ENCODE measurements at regions not wholly inside any gene's neighbourhood (a gene's known extent, or its start where the extent isn't known, plus 50 kb on each side); places are given as distances from the start of the nearest gene placed in this dataset.

DNA sequence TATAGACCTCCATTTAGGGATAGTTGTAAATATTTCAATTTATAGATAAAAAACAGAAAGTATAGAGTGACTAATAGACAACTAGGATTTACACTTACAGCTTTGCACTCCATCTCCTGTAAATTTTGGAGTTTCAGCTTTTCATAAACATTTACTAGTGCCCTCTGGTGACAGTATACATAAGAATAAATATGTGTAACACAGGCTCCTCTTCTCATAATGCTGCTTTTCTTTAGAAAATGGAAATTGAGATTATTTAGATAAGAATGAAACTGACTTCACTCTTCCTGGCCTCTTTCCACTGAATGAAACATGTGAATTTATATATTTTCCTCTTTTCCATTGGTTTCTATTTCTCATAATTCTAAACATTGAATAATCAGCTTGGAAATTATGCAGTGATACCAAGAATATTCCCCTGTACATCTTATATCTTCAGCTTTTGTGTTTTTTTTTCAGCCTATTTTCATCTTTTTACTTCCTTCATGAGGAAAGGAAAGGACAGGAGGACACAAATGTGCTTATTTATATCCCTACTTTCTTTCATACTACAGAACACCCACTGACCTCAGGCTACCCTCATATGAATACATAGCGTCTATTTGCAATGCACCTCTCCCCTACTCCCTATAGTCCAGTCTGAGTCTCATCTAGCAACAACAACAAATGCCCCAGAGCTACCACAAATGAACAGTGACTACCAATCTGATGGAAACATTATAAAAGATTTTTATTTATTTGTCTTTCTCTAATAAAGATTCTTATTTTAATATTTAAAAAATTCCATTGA lies 103.1 kb upstream of the CCDC39 start:
- Histone ChIP-seq H3K79me1 (ENCODE audit: low read depth in 1 of 2, low read length in 2 of 2) (no peaks in the 10 kb centered on the region), H3K18ac (ENCODE audit: low read depth, low read length) (no peak overlapping the region), H2BK20ac (ENCODE audit: low read depth, low read length) (no peak overlapping the region), H3K4me2 (ENCODE audit: low read depth, low read length) (no peak overlapping the region), H3K4me1 (ENCODE audit: control insufficient read depth, insufficient read depth, low read length) (no peaks in the 10 kb centered on the region), H2AFZ (replicated peaks; ENCODE audit: low read length, poor library complexity) (no peak overlapping the region), H3K36me3 (ENCODE audit: control insufficient read depth, insufficient read depth, low read length) (no peaks in the 10 kb centered on the region), H2AK9ac (replicated peaks; ENCODE audit: low read depth, low read length, poor library complexity) (no peak overlapping the region), H2AK5ac (ENCODE audit: low read depth, low read length) (no peak overlapping the region), H3K56ac (ENCODE audit: extremely low read depth, insufficient read depth, low read length) (no peak overlapping the region), H3K27ac (ENCODE audit: insufficient read depth, low read length) (no peak overlapping the region), H4K5ac (ENCODE audit: low read depth, low read length) (no peak overlapping the region), H2BK15ac (ENCODE audit: low read depth, low read length) (no peak overlapping the region), H2BK5ac (ENCODE audit: low read depth, low read length, poor library complexity, severe bottlenecking) (no peak overlapping the region), H3K14ac (replicated peaks; ENCODE audit: low read depth, low read length) (no peak overlapping the region), H3K4me3 (ENCODE audit: insufficient read depth, low read depth, low read length) (no peak overlapping the region), H4K8ac (ENCODE audit: low read depth in 2 of 2, low read length in 2 of 2) (no peak overlapping the region), H3K9me1 (ENCODE audit: insufficient read depth, low read length) (no peaks in the 10 kb centered on the region), H3K27me3 (ENCODE audit: control insufficient read depth, insufficient read depth, low read length) (no peaks in the 10 kb centered on the region), H3K9ac (ENCODE audit: low read depth, low read length) (no peak overlapping the region), H4K20me1 (ENCODE audit: insufficient read depth, low read length) (no peaks in the 10 kb centered on the region), H4K91ac (ENCODE audit: insufficient read depth, low read depth, low read length) (no peak overlapping the region), H3K23ac (ENCODE audit: low read depth, low read length) (no peak overlapping the region), H3K9me3 (ENCODE audit: control insufficient read depth, insufficient read depth, low read length) (peaks cover 13% of the 10 kb centered on the region), H3K4ac (ENCODE audit: low read depth, low read length) (no peak overlapping the region), H2BK120ac (ENCODE audit: low read depth, low read length) (no peak overlapping the region)
- no peak for DNase-seq
- BruUV-seq (replicated peaks) = no TSS peak
- dilution Hi-C loops (cut with HindIII; ENCODE audit: low sequenced_read_pairs, unreplicated experiment) = no loop called here
- ATAC-seq (ENCODE audit: low read depth) = no peak
- in situ Hi-C loops (cut with MboI; ENCODE audit: low sequenced_read_pairs) = no loop called here
- ChIA-PET POLR2A (ENCODE audit: unreplicated experiment) (no interaction called here), CTCF (no interaction called here)
- intact Hi-C loops (cut with micrococcal nuclease) = no loop called here
- no CpG with 5 or more reads among the region's 1 CpG for WGBS, 2 experiments (ENCODE audit: extremely low coverage in 2 of 2, insufficient read length in 1 of 2)
- TF ChIP-seq BHLHE40 (IDR thresholded peaks at IDR 0.05; ENCODE audit: low read depth, low read length) (no peak), MXI1 (IDR thresholded peaks at IDR 0.05; ENCODE audit: borderline replicate concordance, low read depth, low read length) (no peak), CHD1 (IDR thresholded peaks at IDR 0.05; ENCODE audit: low read depth, low read length) (no peak), POLR2A (IDR thresholded peaks at IDR 0.05; ENCODE audit: low read depth, low read length) (no peak), SMC3 (IDR thresholded peaks at IDR 0.05; ENCODE audit: low read depth, low read length) (no peak), RCOR1 (IDR thresholded peaks at IDR 0.05; ENCODE audit: insufficient replicate concordance, low read length) (no peak), RAD21 (IDR thresholded peaks at IDR 0.05; ENCODE audit: low read length) (no peak), MAFK (IDR thresholded peaks at IDR 0.05; ENCODE audit: low read depth, low read length) (no peak), MAZ (IDR thresholded peaks at IDR 0.05; ENCODE audit: borderline replicate concordance, low read depth, low read length) (no peak)
- TF ChIP-seq, protein P1, sequence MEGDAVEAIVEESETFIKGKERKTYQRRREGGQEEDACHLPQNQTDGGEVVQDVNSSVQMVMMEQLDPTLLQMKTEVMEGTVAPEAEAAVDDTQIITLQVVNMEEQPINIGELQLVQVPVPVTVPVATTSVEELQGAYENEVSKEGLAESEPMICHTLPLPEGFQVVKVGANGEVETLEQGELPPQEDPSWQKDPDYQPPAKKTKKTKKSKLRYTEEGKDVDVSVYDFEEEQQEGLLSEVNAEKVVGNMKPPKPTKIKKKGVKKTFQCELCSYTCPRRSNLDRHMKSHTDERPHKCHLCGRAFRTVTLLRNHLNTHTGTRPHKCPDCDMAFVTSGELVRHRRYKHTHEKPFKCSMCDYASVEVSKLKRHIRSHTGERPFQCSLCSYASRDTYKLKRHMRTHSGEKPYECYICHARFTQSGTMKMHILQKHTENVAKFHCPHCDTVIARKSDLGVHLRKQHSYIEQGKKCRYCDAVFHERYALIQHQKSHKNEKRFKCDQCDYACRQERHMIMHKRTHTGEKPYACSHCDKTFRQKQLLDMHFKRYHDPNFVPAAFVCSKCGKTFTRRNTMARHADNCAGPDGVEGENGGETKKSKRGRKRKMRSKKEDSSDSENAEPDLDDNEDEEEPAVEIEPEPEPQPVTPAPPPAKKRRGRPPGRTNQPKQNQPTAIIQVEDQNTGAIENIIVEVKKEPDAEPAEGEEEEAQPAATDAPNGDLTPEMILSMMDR (conservative IDR thresholded peaks at IDR 0.05; ENCODE audit: low read depth, low read length) = no peak
- TF ChIP-seq, protein P2, sequence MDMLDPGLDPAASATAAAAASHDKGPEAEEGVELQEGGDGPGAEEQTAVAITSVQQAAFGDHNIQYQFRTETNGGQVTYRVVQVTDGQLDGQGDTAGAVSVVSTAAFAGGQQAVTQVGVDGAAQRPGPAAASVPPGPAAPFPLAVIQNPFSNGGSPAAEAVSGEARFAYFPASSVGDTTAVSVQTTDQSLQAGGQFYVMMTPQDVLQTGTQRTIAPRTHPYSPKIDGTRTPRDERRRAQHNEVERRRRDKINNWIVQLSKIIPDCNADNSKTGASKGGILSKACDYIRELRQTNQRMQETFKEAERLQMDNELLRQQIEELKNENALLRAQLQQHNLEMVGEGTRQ (IDR thresholded peaks at IDR 0.05; ENCODE audit: low read depth, low read length) = no peak
- TF ChIP-seq, protein P3, sequence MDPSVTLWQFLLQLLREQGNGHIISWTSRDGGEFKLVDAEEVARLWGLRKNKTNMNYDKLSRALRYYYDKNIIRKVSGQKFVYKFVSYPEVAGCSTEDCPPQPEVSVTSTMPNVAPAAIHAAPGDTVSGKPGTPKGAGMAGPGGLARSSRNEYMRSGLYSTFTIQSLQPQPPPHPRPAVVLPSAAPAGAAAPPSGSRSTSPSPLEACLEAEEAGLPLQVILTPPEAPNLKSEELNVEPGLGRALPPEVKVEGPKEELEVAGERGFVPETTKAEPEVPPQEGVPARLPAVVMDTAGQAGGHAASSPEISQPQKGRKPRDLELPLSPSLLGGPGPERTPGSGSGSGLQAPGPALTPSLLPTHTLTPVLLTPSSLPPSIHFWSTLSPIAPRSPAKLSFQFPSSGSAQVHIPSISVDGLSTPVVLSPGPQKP (IDR thresholded peaks at IDR 0.05; ENCODE audit: borderline replicate concordance, low read depth, low read length) = no peak
